ENCODE measurements at regions not wholly inside any gene's neighbourhood (a gene's known extent, or its start where the extent isn't known, plus 50 kb on each side); places are given as distances from the start of the nearest gene placed in this dataset.

- TF ChIP-seq CTCF (IDR thresholded peaks at IDR 0.05) (no peak), POLR2A (IDR thresholded peaks at IDR 0.05) (no peak)
Observed at GRCh38 chr7:16368885-16369284, 52.5 kb downstream of the CRPPA start.

Measured in tibial nerve (tissue), 3 donors.